BE2C (cell line): ENCODE measurements at regions not wholly inside any gene's neighbourhood (a gene's known extent, or its start where the extent isn't known, plus 50 kb on each side); places are given as distances from the start of the nearest gene placed in this dataset.
"Not testable (repeated sequence)": the region's sequence is repeated elsewhere in the genome, so short reads cannot be mapped to it uniquely, and the experiment has no call there.

ENCODE experiments used
- DNase-seq: peaks from one replicate; pipeline ENCODE4 v3.0.0-alpha.2; 2020
- H3K27me3 ChIP-seq: fragments of 250-450 bp; sonication (Bioruptor Pico); 2 replicates; pipeline ENCODE4 v1.5.1; 2020; ENCODE audit warnings: mild to moderate bottlenecking
- H3K36me3 ChIP-seq: fragments of 250-450 bp; sonication (Bioruptor Pico); 2 replicates; pipeline ENCODE4 v1.5.1; 2020; ENCODE audit warnings: mild to moderate bottlenecking
- H3K4me1 ChIP-seq: fragments of 250-450 bp; sonication (Bioruptor Pico); 2 replicates; pipeline ENCODE4 v1.5.1; 2020
- H3K4me3 ChIP-seq: 2 replicates; pipeline ENCODE4 v1.5.1; 2011; ENCODE audit warnings: low read depth, low read length
- H3K9me3 ChIP-seq: fragments of 250-450 bp; sonication (Bioruptor Pico); 2 replicates; pipeline ENCODE4 v1.5.1; 2020
- CTCF ChIP-seq: IDR thresholded peaks from 2 replicates; pipeline ENCODE4 v1.5.1; 2012; ENCODE audit warnings: mild to moderate bottlenecking, low read depth, low read length

- TF ChIP-seq CTCF, result no peak
- no peak for DNase-seq
- no peak overlapping the region for H3K4me3 ChIP-seq
- no peaks in the 10 kb centered on the region for H3K36me3 ChIP-seq
- no peaks in the 10 kb centered on the region for H3K9me3 ChIP-seq
- no peaks in the 10 kb centered on the region for H3K27me3 ChIP-seq
- no peaks in the 10 kb centered on the region for H3K4me1 ChIP-seq
Observed at GRCh38 chr11:109677231-109677630, 255.2 kb downstream of the C11orf87 start.

- TF ChIP-seq CTCF, result no peak
- no peak for DNase-seq
Observed at GRCh38 chr11:109677876-109678275, 255.9 kb downstream of the C11orf87 start.

GRCh38 chr11:109680127-109680526 is 258.1 kb downstream of the C11orf87 start:
- TF ChIP-seq CTCF, result no peak
- Histone ChIP-seq H3K4me1 (no peaks in the 10 kb centered on the region), H3K36me3 (no peaks in the 10 kb centered on the region), H3K4me3 (no peak overlapping the region), H3K9me3 (no peaks in the 10 kb centered on the region), H3K27me3 (no peaks in the 10 kb centered on the region)
- DNase-seq, result no peak

More at GRCh38 chr11:109677876-109678275, 255.9 kb downstream of the C11orf87 start:
- Histone ChIP-seq H3K27me3 (no peaks in the 10 kb centered on the region), H3K9me3 (no peaks in the 10 kb centered on the region), H3K36me3 (no peaks in the 10 kb centered on the region), H3K4me1 (no peaks in the 10 kb centered on the region), H3K4me3 (no peak overlapping the region)

GRCh38 chr11:109682788-109683187 is 260.8 kb downstream of the C11orf87 start:
- DNase-seq, H3K36me3 ChIP-seq, H3K9me3 ChIP-seq, H3K27me3 ChIP-seq, H3K4me1 ChIP-seq, H3K4me3 ChIP-seq: not testable (repeated sequence)

GRCh38 chr11:109695696-109696095 is 273.7 kb downstream of the C11orf87 start:
- no peak for DNase-seq
- H3K36me3 ChIP-seq, result no peaks in the 10 kb centered on the region
- H3K4me3 ChIP-seq, result no peak overlapping the region
- H3K4me1 ChIP-seq, result no peaks in the 10 kb centered on the region
- TF ChIP-seq CTCF, result no peak
- H3K9me3 ChIP-seq, result no peaks in the 10 kb centered on the region
- H3K27me3 ChIP-seq, result no peaks in the 10 kb centered on the region

GRCh38 chr11:109696191-109696897 is 274.4 kb downstream of the C11orf87 start:
- Histone ChIP-seq H3K9me3 (no peaks in the 10 kb centered on the region), H3K27me3 (no peaks in the 10 kb centered on the region), H3K4me1 (no peaks in the 10 kb centered on the region), H3K36me3 (no peaks in the 10 kb centered on the region), H3K4me3 (no peak overlapping the region)
- TF ChIP-seq CTCF, result no peak
- no peak for DNase-seq
